ENCODE measurements at regions not wholly inside any gene's neighbourhood (a gene's known extent, or its start where the extent isn't known, plus 50 kb on each side); places are given as distances from the start of the nearest gene placed in this dataset.
A peak's percentile ranks its signal among the peaks of the same experiment; 100 is the strongest.

GRCh38 chr9:134967547-134967930, 49.8 kb upstream of the FCN1 start:
- DNase-seq, result peak in 1 of 3 donors; percentile 39

GRCh38 chr9:134968011-134968822, 50.5 kb upstream of the FCN1 start:
- DNase-seq, result peak; percentile 45 to 81 (median 54)

- no peak for DNase-seq
These were observed 51.0 kb upstream of the FCN1 start for GRCh38 chr9:134968823-134969090.

DNA sequence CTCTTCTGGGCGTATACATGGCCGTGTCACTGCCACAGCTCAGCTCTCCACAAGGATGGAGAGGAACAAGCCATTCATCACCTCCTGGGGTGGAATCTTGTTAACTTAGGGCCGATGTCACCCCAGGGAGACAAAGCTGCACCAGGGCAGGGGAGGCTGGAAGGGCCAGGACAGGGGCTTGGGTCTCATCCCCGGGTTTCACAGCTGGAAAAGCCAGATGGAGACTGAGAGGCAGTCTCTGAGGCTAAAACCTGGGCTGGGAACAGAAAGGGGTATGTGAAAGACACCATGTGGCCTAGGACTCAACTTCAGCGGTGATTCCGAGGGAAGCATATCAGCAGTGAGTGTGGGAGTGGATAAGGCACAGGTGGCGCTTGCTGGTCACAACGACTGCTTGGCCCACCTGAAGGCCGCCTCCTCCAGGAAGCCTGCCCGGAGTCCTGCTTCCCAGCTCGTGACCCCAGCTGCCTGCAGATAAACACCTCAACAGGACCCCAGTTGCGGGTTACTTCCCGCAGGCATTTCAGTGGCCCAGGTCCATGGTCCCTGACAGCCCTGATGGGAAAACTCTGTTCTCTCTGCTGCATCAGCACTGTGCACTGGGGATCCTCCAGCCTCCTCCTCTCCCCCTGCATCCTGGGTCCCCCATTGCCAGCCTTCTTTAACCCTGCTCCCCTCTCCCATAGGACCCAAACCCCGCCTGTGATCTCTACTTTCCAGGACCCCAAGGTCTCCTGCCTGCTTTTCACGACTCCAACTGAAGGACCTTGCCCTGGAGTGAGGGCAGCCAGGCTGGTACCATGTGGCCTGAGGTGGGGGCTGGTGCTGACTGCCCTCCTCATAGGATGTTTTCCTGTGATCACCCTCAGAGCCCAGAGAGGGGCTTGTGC, 51.7 kb upstream of the FCN1 start:
- no peak for DNase-seq

DNA sequence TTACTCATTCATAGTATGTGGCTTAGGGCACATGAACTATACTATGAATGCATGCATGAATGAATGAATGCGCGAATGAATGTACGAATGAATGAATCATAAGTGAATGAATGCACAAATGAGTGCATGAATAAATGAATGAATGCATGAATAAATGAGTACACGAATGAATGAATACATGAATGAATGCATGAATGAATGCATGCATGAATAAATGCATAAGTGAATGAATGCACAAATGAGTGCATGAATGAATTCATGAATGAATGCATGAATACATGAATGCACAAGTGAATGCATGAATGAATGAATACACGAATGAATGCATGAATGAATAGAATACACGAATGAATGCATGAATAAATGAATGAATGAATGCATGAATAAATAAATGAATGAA, 52.5 kb upstream of the FCN1 start:
- DNase-seq, result no peak

DNA sequence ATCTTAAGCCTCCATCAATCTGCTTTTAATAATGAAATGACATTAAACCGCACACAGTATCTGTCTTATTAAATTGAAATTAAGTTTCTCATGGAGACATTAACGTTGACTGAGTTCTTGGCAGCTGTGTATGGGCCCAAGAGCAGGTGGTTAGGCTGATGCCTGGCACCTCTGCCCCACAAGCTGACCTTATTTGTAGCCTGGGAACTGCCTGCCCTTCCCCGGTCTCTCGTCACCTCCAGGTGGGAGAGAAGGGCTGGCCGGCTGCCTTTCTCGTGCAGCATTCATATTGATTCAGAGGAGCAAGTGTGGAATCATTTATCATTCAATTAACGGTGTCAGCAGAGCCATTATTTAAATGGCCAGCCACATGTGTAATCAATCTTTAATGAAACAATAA, 53.0 kb upstream of the FCN1 start:
- DNase-seq, result no peak

DNA sequence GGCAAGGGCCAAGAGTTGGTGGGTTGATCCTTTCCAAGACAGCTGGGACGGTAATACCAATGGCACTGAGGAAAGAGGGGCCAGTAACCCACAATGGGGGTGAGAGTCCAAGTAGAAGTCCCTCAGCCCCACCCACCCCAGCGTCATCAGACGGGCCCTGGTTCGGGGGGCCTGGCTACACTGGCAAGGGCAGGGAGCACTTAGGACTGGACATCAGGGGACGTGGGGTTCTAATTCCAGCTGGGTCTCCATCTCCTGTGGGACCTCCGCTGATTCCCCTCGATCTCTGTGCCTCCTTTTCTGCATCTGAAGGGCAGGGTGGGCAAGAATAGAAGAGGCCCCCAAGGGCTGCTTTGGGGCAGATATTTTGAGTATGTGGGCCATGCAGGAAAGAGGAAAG, 53.5 kb upstream of the FCN1 start:
- DNase-seq, result no peak

GRCh38 chr9:134971696-134972095, 54.0 kb upstream of the FCN1 start:
- DNase-seq, result no peak

DNA sequence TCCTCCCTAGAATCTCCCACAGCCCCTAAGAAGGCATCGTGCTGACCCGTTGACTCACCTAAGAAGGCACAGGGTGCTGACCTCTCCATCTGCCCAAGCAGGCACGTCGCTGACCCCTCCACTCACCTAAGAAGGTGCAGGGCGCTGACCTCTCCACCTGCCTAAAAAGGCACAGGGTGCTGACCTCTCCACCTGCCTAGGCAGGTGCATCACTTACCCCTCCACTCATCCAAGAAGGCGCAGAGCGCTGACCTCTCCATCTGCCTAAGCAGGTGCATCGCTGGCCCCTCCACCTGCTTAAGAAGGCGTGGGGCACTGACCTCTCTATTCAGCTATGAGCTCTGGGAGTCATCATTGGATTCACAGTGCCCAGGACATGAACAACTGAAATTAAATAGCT, 54.4 kb upstream of the FCN1 start:
- DNase-seq, result no peak

DNA sequence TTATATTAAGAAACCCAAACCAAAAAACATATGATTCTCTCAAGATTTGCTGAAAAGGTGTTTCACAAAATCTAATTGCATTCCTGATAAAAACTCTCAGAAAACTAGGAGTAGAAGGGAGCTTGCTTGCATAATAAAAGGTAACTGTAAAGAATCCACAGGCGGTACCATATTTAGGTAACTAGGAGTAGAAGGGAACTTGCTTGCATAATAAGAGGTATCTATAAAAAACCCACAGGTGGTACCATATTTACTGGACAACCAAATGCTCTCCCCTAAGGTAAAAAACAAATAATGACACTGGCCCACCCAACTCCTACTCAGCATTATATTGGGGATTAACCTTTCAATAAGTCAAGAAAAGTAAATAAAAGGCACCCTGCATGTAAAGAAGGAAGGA, 57.5 kb upstream of the FCN1 start:
- DNase-seq, result no peak

DNA sequence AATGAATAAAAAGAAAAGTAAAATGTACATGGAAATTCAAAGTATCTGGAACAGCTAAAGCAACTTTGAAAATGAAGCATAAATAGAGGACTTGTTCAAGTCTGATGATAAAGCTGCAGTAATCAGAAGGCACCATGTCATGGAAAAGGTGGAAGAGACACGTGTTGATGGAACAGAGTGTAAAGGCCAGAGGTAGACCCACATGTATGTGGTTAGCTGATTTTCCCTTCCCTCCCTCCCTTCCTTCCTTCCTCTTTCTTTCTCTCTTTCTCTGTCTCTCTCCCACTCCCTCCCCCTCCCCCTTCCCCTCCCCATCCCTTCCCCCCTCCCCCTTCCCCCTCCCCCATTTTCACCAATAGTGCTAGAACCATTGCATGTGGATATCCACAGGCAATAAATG, 58.7 kb upstream of the FCN1 start:
- DNase-seq, result no peak

DNA sequence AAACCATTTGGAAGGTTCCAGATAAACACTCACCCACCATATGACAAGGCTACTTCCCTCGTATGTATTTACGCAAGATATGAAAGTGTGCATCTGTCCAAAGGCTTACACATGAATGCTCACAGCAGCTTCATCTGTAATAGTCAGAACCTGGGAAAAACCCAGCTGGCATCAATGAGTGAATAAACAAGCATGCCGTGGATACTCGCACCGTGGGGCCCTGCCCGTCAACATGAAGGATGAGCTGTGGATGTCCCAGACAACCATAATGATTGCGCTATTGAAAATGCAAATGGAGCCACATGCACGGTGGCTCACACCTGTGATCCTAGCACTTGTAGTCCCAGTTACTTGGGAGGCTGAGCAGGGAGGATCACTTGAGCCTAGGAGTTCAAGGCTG, 60.6 kb upstream of the FCN1 start:
- no peak for DNase-seq

DNA sequence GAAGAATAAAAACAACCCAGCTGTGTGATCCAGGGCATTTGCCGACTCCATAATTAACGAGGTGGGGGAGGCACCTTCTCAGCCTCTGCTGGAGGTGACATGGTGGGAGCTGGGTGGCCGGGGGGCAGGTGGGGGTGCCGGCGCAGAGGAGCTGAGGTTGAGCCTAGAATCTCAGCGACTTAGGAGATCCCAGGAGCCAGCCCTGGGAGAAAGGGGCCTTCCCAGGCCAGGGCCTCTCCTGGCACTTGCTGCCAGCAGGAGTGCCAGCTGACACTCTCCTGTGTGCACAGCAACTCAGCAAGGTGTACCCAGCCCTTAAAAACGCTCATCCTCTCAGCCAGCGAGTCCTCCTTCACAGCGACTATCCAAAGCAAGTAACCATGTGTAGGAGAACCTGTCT, 62.8 kb upstream of the FCN1 start:
- no peak for DNase-seq

DNA sequence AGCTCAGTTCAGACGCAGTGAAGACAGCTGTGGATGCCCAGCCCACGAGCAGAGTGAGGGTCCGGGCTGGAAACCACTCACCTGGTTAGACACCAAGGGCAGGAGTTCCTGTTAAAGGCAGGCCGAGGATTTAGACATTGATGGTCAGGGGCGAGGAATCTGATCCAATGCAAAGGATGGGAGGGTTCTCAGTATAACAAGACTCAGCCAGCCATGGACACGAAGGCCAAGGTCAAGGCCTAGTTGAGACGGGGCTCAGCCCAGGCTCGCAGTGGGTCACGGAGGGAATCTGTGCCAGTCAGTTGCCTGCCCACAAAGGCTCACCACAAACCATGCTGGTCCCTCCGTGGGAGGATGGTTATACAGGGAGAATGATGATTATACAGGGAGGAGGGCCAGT, 63.3 kb upstream of the FCN1 start:
- DNase-seq, result no peak

DNA sequence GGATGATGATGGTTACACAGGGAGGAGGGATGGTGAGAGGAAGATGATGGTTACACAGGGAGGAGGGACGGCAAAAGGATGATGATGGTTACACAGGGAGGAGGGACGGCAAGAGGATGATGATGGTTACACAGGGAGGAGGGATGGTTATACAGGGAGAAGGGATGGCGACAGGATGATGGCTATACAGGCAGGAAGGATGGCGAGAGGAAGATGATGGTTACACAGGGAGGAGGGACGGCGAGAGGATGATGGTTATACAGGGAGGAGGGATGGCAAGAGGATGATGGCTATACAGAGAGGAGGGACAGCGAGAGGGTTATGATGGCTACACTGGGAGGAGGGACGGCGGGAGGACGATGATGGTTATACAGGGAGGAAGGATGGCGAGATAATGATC, 64.1 kb upstream of the FCN1 start:
- DNase-seq, result no peak

- no peak for DNase-seq
These were observed 64.6 kb upstream of the FCN1 start for GRCh38 chr9:134982311-134982710.

- DNase-seq, result no peak
These were observed 65.4 kb upstream of the FCN1 start for GRCh38 chr9:134983074-134983473.

- DNase-seq, result no peak
These were observed 66.0 kb upstream of the FCN1 start for GRCh38 chr9:134983506-134984371.

DNA sequence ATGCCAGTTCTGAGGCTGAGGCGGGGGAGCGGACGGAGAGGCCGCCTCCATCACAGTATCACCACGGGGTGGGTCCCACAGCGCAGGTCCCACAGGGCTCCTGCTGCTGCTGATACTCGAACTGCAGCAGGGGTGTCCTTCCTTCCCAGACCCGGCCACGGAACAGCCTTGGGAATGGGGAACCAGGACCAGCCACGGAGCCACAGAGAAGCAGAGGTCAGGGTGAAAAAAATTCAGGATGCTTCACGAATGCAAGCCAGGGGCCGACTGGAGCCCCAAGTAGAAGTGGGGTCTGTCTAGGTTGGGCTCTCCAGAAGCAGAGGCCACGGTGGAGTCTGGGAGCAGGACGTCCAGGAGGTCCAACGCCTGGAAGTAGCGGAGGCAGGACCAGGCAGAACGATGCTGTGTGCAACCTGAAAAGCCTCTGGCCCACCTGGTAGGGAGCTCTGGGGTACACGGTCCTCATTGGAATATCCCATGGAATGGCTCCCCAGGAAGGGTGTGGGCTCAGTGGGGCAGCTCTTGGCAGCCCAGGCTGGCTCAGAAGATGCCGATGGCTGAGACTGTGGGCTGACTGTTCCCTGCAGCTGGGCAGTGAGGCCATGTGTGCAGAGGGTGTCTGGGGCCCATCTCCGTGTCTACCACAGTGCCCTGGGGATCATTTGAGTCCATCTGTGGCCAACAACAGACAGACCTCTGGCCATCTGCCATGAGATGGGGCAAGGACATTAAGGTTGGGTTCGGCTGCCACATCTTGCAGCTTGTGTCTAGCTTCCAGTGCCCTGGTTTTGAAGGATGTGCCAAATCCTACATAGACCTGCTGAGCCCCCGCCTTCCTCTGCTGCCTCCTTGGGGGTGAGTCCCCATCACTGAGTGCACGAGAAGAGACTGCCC, 66.9 kb upstream of the FCN1 start:
- DNase-seq, result no peak

DNA sequence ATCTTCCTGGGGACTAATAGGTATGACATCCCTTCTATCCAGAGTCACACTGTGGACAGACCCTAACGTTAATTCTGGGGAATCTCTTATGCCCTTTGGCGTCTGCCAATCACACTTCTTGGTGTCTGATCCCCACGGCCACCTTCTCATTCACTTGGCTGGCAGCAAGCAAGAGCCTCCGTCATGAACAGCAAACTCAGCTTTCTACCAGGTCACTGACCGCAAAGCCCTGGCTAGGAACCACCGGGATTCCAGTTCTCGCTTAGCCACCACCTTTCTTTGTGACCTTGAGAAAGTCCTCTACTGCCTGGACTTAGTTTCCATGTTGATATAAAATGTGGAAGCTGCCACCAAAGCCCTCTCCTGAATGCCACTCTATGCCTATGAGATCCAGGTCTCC, 67.7 kb upstream of the FCN1 start:
- no peak for DNase-seq

- DNase-seq, result no peak
These were observed 69.2 kb upstream of the FCN1 start for GRCh38 chr9:134986957-134987356.

DNA sequence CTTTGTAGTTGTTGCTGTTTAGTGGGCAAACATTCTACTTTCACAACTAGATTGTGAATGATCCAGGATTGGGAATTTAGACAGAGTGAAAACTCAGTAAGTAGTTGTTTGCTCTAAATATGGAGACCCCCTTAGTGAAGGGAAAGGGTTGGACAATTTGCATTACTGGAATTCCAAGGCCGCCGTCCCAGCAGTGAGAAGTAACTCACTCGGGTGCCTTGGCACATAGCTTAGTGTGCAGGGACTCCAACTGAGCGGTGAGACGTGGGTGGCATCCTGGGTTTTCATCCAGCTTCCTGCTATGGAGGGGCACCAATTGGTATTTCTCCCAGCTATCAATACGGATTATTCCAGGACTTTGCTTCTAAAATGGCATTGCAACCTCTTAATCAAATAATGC, 69.7 kb upstream of the FCN1 start:
- DNase-seq, result no peak

Data from muscle of back (tissue), 3 donors.